HepG2 (cell line): ENCODE measurements at regions not wholly inside any gene's neighbourhood (a gene's known extent, or its start where the extent isn't known, plus 50 kb on each side); places are given as distances from the start of the nearest gene placed in this dataset.

Experiments used
- ATF4 ChIP-seq, 2 experiments: fragments of 450-650 bp in 1 of 2; sonication (generic) in 1 of 2; formaldehyde crosslinking; IDR thresholded peaks; 2 replicates each; pipeline versions ENCODE4 v1.5.0 to v1.8.0; 2020 to 2022; ENCODE audit warnings: mild to moderate bottlenecking in 1 of 2, missing genetic modification reagents in 1 of 2
- HNRNPLL ChIP-seq: fragments of 200-400 bp; formaldehyde crosslinking; IDR thresholded peaks from 2 replicates; pipeline ENCODE4 v1.6.1; 2017; ENCODE audit warnings: mild to moderate bottlenecking, low read depth, low read length; ENCODE audit not compliant: poor library complexity, severe bottlenecking
- MAX ChIP-seq: IDR thresholded peaks from 2 replicates; pipeline ENCODE4 v1.6.1; 2012; ENCODE audit warnings: inconsistent platforms
- MEIS2 ChIP-seq: sonication (generic); formaldehyde crosslinking; IDR thresholded peaks from 2 replicates; pipeline ENCODE4 v1.9.0; 2021; ENCODE audit warnings: mild to moderate bottlenecking, missing genetic modification reagents
- PRDM4 ChIP-seq: sonication (generic); formaldehyde crosslinking; IDR thresholded peaks from 2 replicates; pipeline ENCODE4 v1.9.0; 2021; ENCODE audit warnings: missing genetic modification reagents, borderline replicate concordance
- ZBTB3 ChIP-seq: sonication (generic); formaldehyde crosslinking; IDR thresholded peaks from 2 replicates; pipeline ENCODE4 v1.4.0; 2020; ENCODE audit warnings: low read depth, mild to moderate bottlenecking, moderate library complexity, missing genetic modification reagents, borderline replicate concordance
- ZBTB44 ChIP-seq: sonication (generic); formaldehyde crosslinking; IDR thresholded peaks from 2 replicates; pipeline ENCODE4 v1.4.0; 2020; ENCODE audit warnings: missing genetic modification reagents
- ZHX2 ChIP-seq, 2 experiments: sonication (generic) in 1 of 2; formaldehyde crosslinking in 1 of 2; IDR thresholded peaks; 2 replicates each; pipeline versions ENCODE4 v1.6.1 to v1.9.0; 2014 to 2022; ENCODE audit warnings: antibody characterized with exemption in 1 of 2, borderline replicate concordance in 1 of 2, inconsistent platforms in 1 of 2, low read depth in 1 of 2, missing genetic modification reagents in 1 of 2
- ZNF224 ChIP-seq: sonication (generic); formaldehyde crosslinking; IDR thresholded peaks from 2 replicates; pipeline ENCODE4 v1.5.0; 2020; ENCODE audit warnings: mild to moderate bottlenecking, missing genetic modification reagents
- ZNF430 ChIP-seq: sonication (generic); formaldehyde crosslinking; IDR thresholded peaks from 2 replicates; pipeline ENCODE4 v1.9.0; 2021; ENCODE audit warnings: mild to moderate bottlenecking, missing genetic modification reagents
- TF ChIP-seq, protein P1 (sequence below): sonication (generic); formaldehyde crosslinking; IDR thresholded peaks from 2 replicates; pipeline ENCODE4 v1.4.0; 2020; ENCODE audit warnings: mild to moderate bottlenecking, missing genetic modification reagents

DNA sequence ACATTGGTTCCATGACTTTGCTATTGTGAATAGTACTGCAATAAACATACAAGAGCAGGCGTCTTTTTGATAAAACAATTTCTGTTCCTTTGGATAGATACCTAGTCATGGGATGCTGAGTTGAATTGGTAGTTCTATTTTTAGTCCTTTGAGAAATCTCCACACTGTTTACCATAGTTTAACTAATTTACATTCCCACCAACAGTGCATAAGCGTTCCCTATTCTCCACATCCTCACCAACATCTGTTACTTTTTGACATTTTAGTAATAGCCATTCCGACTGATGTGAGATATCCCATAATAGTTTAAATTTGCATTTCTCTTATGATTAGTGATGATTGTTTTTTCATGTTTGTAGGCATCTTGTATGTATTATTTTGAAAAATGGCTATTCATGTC, 707.0 kb downstream of the SORCS1 start:
- no peak for TF ChIP-seq ZNF224 (CRISPR knock-in tag)
- TF ChIP-seq MAX = no peak
- TF ChIP-seq ATF4 (CRISPR knock-in tag; IDR thresholded peaks at IDR 0.05) = no peak
- no peak for TF ChIP-seq ZNF430 (CRISPR knock-in tag)
- no peak for TF ChIP-seq ZHX2 (IDR thresholded peaks at IDR 0.05; ENCODE audit: low read depth)
- TF ChIP-seq ZHX2 (CRISPR knock-in tag; IDR thresholded peaks at IDR 0.05; ENCODE audit: borderline replicate concordance) = no peak
- TF ChIP-seq PRDM4 (CRISPR knock-in tag) = no peak
- TF ChIP-seq ZBTB3 (CRISPR knock-in tag) = no peak
- TF ChIP-seq MEIS2 (CRISPR knock-in tag) = no peak
- no peak for TF ChIP-seq HNRNPLL
- TF ChIP-seq, protein P1, sequence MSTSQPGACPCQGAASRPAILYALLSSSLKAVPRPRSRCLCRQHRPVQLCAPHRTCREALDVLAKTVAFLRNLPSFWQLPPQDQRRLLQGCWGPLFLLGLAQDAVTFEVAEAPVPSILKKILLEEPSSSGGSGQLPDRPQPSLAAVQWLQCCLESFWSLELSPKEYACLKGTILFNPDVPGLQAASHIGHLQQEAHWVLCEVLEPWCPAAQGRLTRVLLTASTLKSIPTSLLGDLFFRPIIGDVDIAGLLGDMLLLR (CRISPR knock-in tag) = no peak
- no peak for TF ChIP-seq ZBTB44
